K562 (cell line): ENCODE measurements at regions not wholly inside any gene's neighbourhood (a gene's known extent, or its start where the extent isn't known, plus 50 kb on each side); places are given as distances from the start of the nearest gene placed in this dataset.

ENCODE experiments used
- ATAC-seq: fragments of 200-7000 bp; cut with Tn5 transposase; 3 replicates; pipeline ENCODE4 v1.9.1; 2020; ENCODE audit warnings: moderate library complexity
- BruUV-seq: library from RNA; stranded (reverse); fragments of 400-500 nt; replicated peaks from 2 replicates; lab custom pipeline; 2021; lab: Mats Ljungman, UMichigan
- CTCF ChIA-PET: fragments of 300-600 bp; formaldehyde crosslinking; extraction: SDS; loops from one replicate; lab custom pipeline; 2021; ENCODE audit warnings: low intra/inter-chr PET ratio; lab: Yijun Ruan, JAX
- POLR2A ChIA-PET: fragments of 300-600, 350-650 bp; sonication (Branson Sonifier 250); formaldehyde crosslinking; extraction: SDS; loops from one replicate; lab custom pipeline; 2021; ENCODE audit warnings: antibody characterized with exemption, inconsistent platforms; lab: Yijun Ruan, JAX
- DNase-seq, 4 experiments: peaks; one replicate each; pipeline versions ENCODE4 v3.0.0 to v3.0.0-alpha.2; 2011 to 2018; ENCODE audit warnings: low spot score in 3 of 4, mixed read lengths in 3 of 4; ENCODE audit errors: extremely low read depth in 1 of 4
- FAIRE-seq: peaks from 2 replicates; lab custom pipeline; 2011; peaks lifted over from hg19 to GRCh38; lab: Jason Lieb, UNC
- H2AFZ ChIP-seq: 2 replicates; pipeline ENCODE4 v1.6.0; 2011; ENCODE audit warnings: low read depth, low read length, control low read depth, inconsistent platforms
- H3K27ac ChIP-seq: fragments of 200-600 bp; 3 replicates; pipeline ENCODE4 v1.8.0; 2011; ENCODE audit warnings: low read depth, mild to moderate bottlenecking, control low read depth, inconsistent platforms, low read length, moderate library complexity, mixed read lengths; ENCODE audit errors: extremely low read depth
- H3K27me3 ChIP-seq, 2 experiments: fragments of 300-600 bp in 1 of 2; 2 replicates in 1 of 2; 3 replicates in 1 of 2; pipeline versions ENCODE4 v1.6.0 to v1.8.0; 2011; ENCODE audit warnings: inconsistent platforms in 2 of 2, low read length in 2 of 2, mild to moderate bottlenecking in 1 of 2, mixed read lengths in 1 of 2, moderate library complexity in 1 of 2; ENCODE audit not compliant: control insufficient read depth in 2 of 2, insufficient read depth in 2 of 2
- H3K36me3 ChIP-seq: fragments of 300-600 bp; 3 replicates; pipeline ENCODE4 v1.8.0; 2011; ENCODE audit warnings: mild to moderate bottlenecking, low read length, inconsistent platforms; ENCODE audit not compliant: control insufficient read depth, insufficient read depth
- H3K4me1 ChIP-seq, 2 experiments: fragments of 200-600 bp in 1 of 2; replicated peaks in 1 of 2; 2 replicates in 1 of 2; 3 replicates in 1 of 2; pipeline versions ENCODE4 v1.5.1 to v1.8.0; 2011; ENCODE audit warnings: inconsistent platforms in 2 of 2, low read length in 2 of 2, mild to moderate bottlenecking in 1 of 2, mixed read lengths in 1 of 2, moderate library complexity in 1 of 2; ENCODE audit not compliant: control insufficient read depth in 2 of 2, insufficient read depth in 2 of 2
- H3K4me2 ChIP-seq: 2 replicates; pipeline ENCODE4 v1.6.1; 2011; ENCODE audit warnings: low read length, control low read depth, inconsistent platforms, mixed read lengths; ENCODE audit not compliant: insufficient read depth
- H3K4me3 ChIP-seq: fragments of 200-600 bp; sonication (generic), shearing (Covaris generic); 2 replicates; pipeline ENCODE4 v1.5.1; 2016; ENCODE audit warnings: control low read depth, inconsistent platforms
- H3K79me2 ChIP-seq: fragments of 200-600 bp; 3 replicates; pipeline ENCODE4 v1.8.0; 2011; ENCODE audit warnings: low read length, inconsistent platforms; ENCODE audit not compliant: control insufficient read depth, insufficient read depth
- H3K9ac ChIP-seq, 2 experiments: 2 replicates each; pipeline versions ENCODE4 v1.6.0 to v1.6.1; 2011; ENCODE audit warnings: low read depth in 2 of 2, low read length in 2 of 2, control low read depth in 1 of 2, inconsistent platforms in 1 of 2, mild to moderate bottlenecking in 1 of 2, mixed read lengths in 1 of 2; ENCODE audit not compliant: insufficient read depth in 1 of 2
- H3K9me1 ChIP-seq: one replicate; pipeline ENCODE4 v1.6.0; 2011; ENCODE audit warnings: inconsistent platforms, mild to moderate bottlenecking, low read length, moderate library complexity; ENCODE audit not compliant: control insufficient read depth, insufficient read depth
- H3K9me3 ChIP-seq: replicated peaks from 2 replicates; pipeline ENCODE4 v1.5.1; 2011; ENCODE audit warnings: low read depth, low read length, inconsistent platforms; ENCODE audit not compliant: control insufficient read depth, insufficient read depth
- H4K20me1 ChIP-seq: replicated peaks from 2 replicates; pipeline ENCODE4 v1.6.1; 2011; ENCODE audit warnings: low read length, inconsistent platforms, mixed read lengths; ENCODE audit not compliant: control insufficient read depth, insufficient read depth
- BRD9 ChIP-seq: fragments of 450-650 bp; IDR thresholded peaks from 2 replicates; pipeline ENCODE4 v1.6.1; 2018; ENCODE audit warnings: low read depth; ENCODE audit not compliant: partially characterized antibody
- GABPB2 ChIP-seq: fragments of 250-450 bp; sonication (Bioruptor Pico); conservative IDR thresholded peaks from 2 replicates; pipeline ENCODE4 v1.5.1; 2021; ENCODE audit warnings: mild to moderate bottlenecking
- HEY1 ChIP-seq: fragments of 250-450 bp; sonication (Bioruptor Pico); IDR thresholded peaks from 2 replicates; pipeline ENCODE4 v1.5.0; 2020; ENCODE audit warnings: mild to moderate bottlenecking, moderate library complexity, borderline replicate concordance
- HLTF ChIP-seq: fragments of 450-650 bp; IDR thresholded peaks from 2 replicates; pipeline ENCODE4 v1.6.1; 2016
- MAFF ChIP-seq: IDR thresholded peaks from 2 replicates; pipeline ENCODE4 v1.6.1; 2012; ENCODE audit warnings: low read length, improper control_type of control experiment
- NFE2 ChIP-seq: IDR thresholded peaks from 2 replicates; pipeline ENCODE4 v1.6.1; 2014; ENCODE audit warnings: antibody characterized with exemption, low read depth
- SOX6 ChIP-seq: fragments of 450-650 bp; IDR thresholded peaks from 2 replicates; pipeline ENCODE4 v1.6.1; 2014; ENCODE audit warnings: mild to moderate bottlenecking
- SP1 ChIP-seq: sonication (generic); formaldehyde crosslinking; IDR thresholded peaks from 2 replicates; pipeline ENCODE4 v1.8.1; 2022; ENCODE audit warnings: mild to moderate bottlenecking, missing genetic modification reagents
- SUPT5H ChIP-seq: fragments of 450-650 bp; IDR thresholded peaks from 2 replicates; pipeline ENCODE4 v1.6.1; 2016
- TEAD2 ChIP-seq: fragments of 450-650 bp; IDR thresholded peaks from 2 replicates; pipeline ENCODE4 v1.6.1; 2016; ENCODE audit warnings: missing genetic modification characterization, control low read depth, missing compliant biosample characterization
- ZFX ChIP-seq: sonication (generic); formaldehyde crosslinking; IDR thresholded peaks from 2 replicates; pipeline ENCODE4 v1.8.0; 2022; ENCODE audit warnings: mild to moderate bottlenecking, missing genetic modification reagents, moderate library complexity
- ZNF316 ChIP-seq: fragments of 450-650 bp; IDR thresholded peaks from 2 replicates; pipeline ENCODE4 v1.6.1; 2016
- ZNF589 ChIP-seq: fragments of 200-800 bp; sonication (Bioruptor generic); IDR thresholded peaks from 2 replicates; pipeline ENCODE4 v1.6.1; 2016; ENCODE audit warnings: low read depth, missing genetic modification characterization, missing compliant biosample characterization
- ZNF668 ChIP-seq: fragments of 250-450 bp; sonication (Bioruptor Pico); IDR thresholded peaks from 2 replicates; pipeline ENCODE4 v1.8.0; 2022; ENCODE audit warnings: mild to moderate bottlenecking, inconsistent platforms
- ZNF830 ChIP-seq: fragments of 250-450 bp; sonication (Bioruptor Pico); IDR thresholded peaks from 2 replicates; pipeline ENCODE4 v1.5.0; 2021; ENCODE audit warnings: mild to moderate bottlenecking
- WGBS: fragments of 100-300 bp; shearing (Covaris generic); methylation state at CpG from one replicate; pipeline ENCODE4 v1.1.6; 2016; ENCODE audit warnings: low coverage, mixed read lengths; ENCODE audit not compliant: insufficient coverage; ENCODE audit errors: missing lambda C conversion rate; 5-methylcytosine and 5-hydroxymethylcytosine counted together
- in situ Hi-C: fragments of 300-500 bp; cut with MboI; formaldehyde crosslinking; loops from 4 replicates; pipeline ENCODE4 v1.15.0; 2018; ENCODE audit warnings: inconsistent platforms, mixed read lengths
- intact Hi-C: fragments of 100-400 bp; cut with micrococcal nuclease; formaldehyde crosslinking; loops from 2 replicates; pipeline ENCODE4 v1.14.2; 2022
- TF ChIP-seq, protein P1 (sequence below): fragments of 250-450 bp; sonication (Bioruptor Pico); IDR thresholded peaks from 2 replicates; pipeline ENCODE4 v1.8.0; 2021; ENCODE audit warnings: mild to moderate bottlenecking, moderate library complexity
- TF ChIP-seq, protein P2 (sequence below): sonication (generic); formaldehyde crosslinking; IDR thresholded peaks from 2 replicates; pipeline ENCODE4 v1.8.1; 2023; ENCODE audit warnings: mild to moderate bottlenecking, missing genetic modification reagents
- TF ChIP-seq, protein P3 (sequence below): fragments of 200-800 bp; sonication (Bioruptor generic); IDR thresholded peaks from 2 replicates; pipeline ENCODE4 v1.6.1; 2017; ENCODE audit warnings: missing genetic modification characterization, missing compliant biosample characterization
- TF ChIP-seq, protein P4 (sequence below): fragments of 450-650 bp; formaldehyde crosslinking; conservative IDR thresholded peaks from 2 replicates; pipeline ENCODE4 v1.4.0; 2022; ENCODE audit warnings: mild to moderate bottlenecking, missing genetic modification characterization

DNA sequence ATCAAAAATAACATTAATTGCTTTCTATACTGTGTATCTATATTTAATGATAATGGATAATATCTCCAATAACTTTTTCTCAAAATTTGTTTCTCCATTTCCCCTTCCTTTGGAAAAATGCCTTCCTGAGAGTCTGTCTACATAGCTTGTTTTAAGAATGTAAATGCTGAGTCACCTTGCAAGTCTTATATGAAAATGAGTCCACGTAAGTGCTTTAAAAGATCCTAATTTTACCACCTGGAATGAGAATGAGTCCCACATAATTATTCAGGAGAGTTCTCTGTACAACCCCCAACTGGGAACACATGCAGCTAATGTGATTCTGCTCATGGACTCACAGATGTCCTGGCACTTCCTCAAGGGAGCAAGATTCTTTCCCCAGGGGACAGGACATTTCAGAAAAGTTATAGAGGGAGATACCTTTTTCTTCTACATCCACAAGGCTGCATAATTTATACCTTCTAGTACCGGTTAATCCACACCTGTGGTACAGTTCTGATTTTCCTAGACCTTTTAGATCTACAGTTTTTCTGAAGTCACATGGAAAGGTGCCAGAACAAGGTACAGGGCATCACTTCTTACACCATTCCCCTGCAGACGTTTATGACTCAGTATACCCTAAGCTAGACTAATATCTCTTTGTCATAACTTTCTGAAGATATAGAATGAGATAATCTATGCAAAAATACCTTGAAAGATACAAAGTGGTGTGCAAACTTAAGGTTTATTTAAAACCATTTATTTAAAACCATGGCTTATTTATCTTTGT lies 314.1 kb downstream of the CETN3 start:
- no peaks in the 10 kb centered on the region for H3K4me1 ChIP-seq
- no peak for DNase-seq
- H3K27ac ChIP-seq: no peak overlapping the region
- H3K27me3 ChIP-seq: no peaks in the 10 kb centered on the region
- WGBS: 0% methylated on average over 3 of the region's 3 CpGs
- no peaks in the 10 kb centered on the region for H3K9me3 ChIP-seq
- H2AFZ ChIP-seq: no peak overlapping the region
- H3K4me2 ChIP-seq: no peak overlapping the region
- H3K9me1 ChIP-seq: no peaks in the 10 kb centered on the region
- ATAC-seq: no peak
- intact Hi-C loops (no loop called here), in situ Hi-C loops (no loop called here)
- ChIA-PET CTCF (no interaction called here), POLR2A (no interaction called here)
- no peaks in the 10 kb centered on the region for H4K20me1 ChIP-seq
- H3K4me3 ChIP-seq: no peak overlapping the region
- H3K36me3 ChIP-seq: no peaks in the 10 kb centered on the region
- H3K79me2 ChIP-seq: no peaks in the 10 kb centered on the region
- BruUV-seq: no TSS peak
- no peak for FAIRE-seq
- H3K9ac ChIP-seq: no peak overlapping the region
- TF ChIP-seq ZNF589 (CRISPR knock-in tag) (no peak), ZNF830 (no peak), BRD9 (no peak), MAFF (peak; percentile 27; the same call in 1 of the 2 replicates), GABPB2 (CRISPR knock-in tag) (no peak), TEAD2 (tag) (no peak), HLTF (no peak), ZFX (CRISPR knock-in tag) (no peak), SUPT5H (no peak), ZNF668 (CRISPR knock-in tag) (no peak), NFE2 (0 out of 2 replicates have a peak, but pooled peaks have one; percentile 26), SP1 (CRISPR knock-in tag) (no peak), HEY1 (CRISPR knock-in tag) (no peak), SOX6 (no peak), ZNF316 (peak; percentile 22; the same call in 1 of the 2 replicates)
- TF ChIP-seq, protein P1, sequence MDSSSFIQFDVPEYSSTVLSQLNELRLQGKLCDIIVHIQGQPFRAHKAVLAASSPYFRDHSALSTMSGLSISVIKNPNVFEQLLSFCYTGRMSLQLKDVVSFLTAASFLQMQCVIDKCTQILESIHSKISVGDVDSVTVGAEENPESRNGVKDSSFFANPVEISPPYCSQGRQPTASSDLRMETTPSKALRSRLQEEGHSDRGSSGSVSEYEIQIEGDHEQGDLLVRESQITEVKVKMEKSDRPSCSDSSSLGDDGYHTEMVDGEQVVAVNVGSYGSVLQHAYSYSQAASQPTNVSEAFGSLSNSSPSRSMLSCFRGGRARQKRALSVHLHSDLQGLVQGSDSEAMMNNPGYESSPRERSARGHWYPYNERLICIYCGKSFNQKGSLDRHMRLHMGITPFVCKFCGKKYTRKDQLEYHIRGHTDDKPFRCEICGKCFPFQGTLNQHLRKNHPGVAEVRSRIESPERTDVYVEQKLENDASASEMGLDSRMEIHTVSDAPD (CRISPR knock-in tag): no peak
- TF ChIP-seq, protein P2, sequence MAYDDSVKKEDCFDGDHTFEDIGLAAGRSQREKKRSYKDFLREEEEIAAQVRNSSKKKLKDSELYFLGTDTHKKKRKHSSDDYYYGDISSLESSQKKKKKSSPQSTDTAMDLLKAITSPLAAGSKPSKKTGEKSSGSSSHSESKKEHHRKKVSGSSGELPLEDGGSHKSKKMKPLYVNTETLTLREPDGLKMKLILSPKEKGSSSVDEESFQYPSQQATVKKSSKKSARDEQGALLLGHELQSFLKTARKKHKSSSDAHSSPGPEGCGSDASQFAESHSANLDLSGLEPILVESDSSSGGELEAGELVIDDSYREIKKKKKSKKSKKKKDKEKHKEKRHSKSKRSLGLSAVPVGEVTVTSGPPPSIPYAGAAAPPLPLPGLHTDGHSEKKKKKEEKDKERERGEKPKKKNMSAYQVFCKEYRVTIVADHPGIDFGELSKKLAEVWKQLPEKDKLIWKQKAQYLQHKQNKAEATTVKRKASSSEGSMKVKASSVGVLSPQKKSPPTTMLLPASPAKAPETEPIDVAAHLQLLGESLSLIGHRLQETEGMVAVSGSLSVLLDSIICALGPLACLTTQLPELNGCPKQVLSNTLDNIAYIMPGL (CRISPR knock-in tag): no peak
- TF ChIP-seq, protein P3, sequence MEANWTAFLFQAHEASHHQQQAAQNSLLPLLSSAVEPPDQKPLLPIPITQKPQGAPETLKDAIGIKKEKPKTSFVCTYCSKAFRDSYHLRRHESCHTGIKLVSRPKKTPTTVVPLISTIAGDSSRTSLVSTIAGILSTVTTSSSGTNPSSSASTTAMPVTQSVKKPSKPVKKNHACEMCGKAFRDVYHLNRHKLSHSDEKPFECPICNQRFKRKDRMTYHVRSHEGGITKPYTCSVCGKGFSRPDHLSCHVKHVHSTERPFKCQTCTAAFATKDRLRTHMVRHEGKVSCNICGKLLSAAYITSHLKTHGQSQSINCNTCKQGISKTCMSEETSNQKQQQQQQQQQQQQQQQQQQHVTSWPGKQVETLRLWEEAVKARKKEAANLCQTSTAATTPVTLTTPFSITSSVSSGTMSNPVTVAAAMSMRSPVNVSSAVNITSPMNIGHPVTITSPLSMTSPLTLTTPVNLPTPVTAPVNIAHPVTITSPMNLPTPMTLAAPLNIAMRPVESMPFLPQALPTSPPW (CRISPR knock-in tag): no peak
- TF ChIP-seq, protein P4, sequence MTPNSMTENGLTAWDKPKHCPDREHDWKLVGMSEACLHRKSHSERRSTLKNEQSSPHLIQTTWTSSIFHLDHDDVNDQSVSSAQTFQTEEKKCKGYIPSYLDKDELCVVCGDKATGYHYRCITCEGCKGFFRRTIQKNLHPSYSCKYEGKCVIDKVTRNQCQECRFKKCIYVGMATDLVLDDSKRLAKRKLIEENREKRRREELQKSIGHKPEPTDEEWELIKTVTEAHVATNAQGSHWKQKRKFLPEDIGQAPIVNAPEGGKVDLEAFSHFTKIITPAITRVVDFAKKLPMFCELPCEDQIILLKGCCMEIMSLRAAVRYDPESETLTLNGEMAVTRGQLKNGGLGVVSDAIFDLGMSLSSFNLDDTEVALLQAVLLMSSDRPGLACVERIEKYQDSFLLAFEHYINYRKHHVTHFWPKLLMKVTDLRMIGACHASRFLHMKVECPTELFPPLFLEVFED (CRISPR knock-in tag): no peak
